B cell (primary cell): ENCODE measurements at regions not wholly inside any gene's neighbourhood (a gene's known extent, or its start where the extent isn't known, plus 50 kb on each side); places are given as distances from the start of the nearest gene placed in this dataset.

ENCODE experiments used
- CTCF ChIP-seq: fragments of 200-600 bp; IDR thresholded peaks from one replicate; pipeline ENCODE4 v1.8.0; 2022; ENCODE audit warnings: antibody characterized with exemption, mild to moderate bottlenecking
- EZH2 ChIP-seq: IDR thresholded peaks from 2 replicates; pipeline ENCODE4 v1.6.1; 2012; ENCODE audit warnings: borderline replicate concordance, low read depth, mild to moderate bottlenecking, moderate library complexity, low read length; ENCODE audit not compliant: insufficient read depth, poor library complexity, severe bottlenecking

DNA sequence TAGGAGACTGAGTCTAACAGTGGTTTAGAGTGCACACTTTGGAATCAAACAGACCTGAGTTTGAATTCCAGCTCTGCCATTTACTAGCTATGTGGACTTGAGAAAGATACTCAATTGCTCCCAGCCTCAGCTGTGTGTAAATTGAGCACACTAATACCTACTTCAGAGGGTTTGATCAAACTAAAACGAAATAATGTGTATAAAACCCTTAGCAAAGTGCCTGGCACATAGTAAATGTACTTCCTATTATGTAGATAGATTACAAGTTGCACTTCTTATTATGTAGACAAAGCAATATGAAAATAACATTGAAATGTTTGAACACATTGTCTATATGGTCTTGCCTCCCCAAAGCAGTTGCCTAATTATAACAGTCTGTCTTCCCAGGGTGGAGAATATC lies 180.6 kb downstream of the ANXA2 start:
- no peak for TF ChIP-seq CTCF
- TF ChIP-seq EZH2, result no peak
